HepG2 (cell line): ENCODE measurements at regions not wholly inside any gene's neighbourhood (a gene's known extent, or its start where the extent isn't known, plus 50 kb on each side); places are given as distances from the start of the nearest gene placed in this dataset.

Experiments
- FOXJ3 ChIP-seq: sonication (generic); formaldehyde crosslinking; IDR thresholded peaks from 2 replicates; pipeline ENCODE4 v1.4.0; 2020; ENCODE audit warnings: missing genetic modification reagents, mild to moderate bottlenecking, borderline replicate concordance
- HNRNPLL ChIP-seq: fragments of 200-400 bp; formaldehyde crosslinking; IDR thresholded peaks from 2 replicates; pipeline ENCODE4 v1.6.1; 2017; ENCODE audit warnings: mild to moderate bottlenecking, low read depth, low read length; ENCODE audit not compliant: poor library complexity, severe bottlenecking
- NFE2L2 ChIP-seq: fragments of 150-350 bp; IDR thresholded peaks from 2 replicates; pipeline ENCODE4 v1.6.1; 2014; ENCODE audit warnings: low read length
- NPAS2 ChIP-seq: sonication (generic); formaldehyde crosslinking; IDR thresholded peaks from 2 replicates; pipeline ENCODE4 v1.8.0; 2022; ENCODE audit warnings: mild to moderate bottlenecking, missing genetic modification reagents, borderline replicate concordance
- PRMT3 ChIP-seq: sonication (generic); formaldehyde crosslinking; IDR thresholded peaks from 2 replicates; pipeline ENCODE4 v1.8.1; 2022; ENCODE audit warnings: low read depth, mild to moderate bottlenecking, moderate library complexity, missing genetic modification reagents, borderline replicate concordance
- STAT5B ChIP-seq: sonication (generic); formaldehyde crosslinking; IDR thresholded peaks from 2 replicates; pipeline ENCODE4 v1.4.0; 2020; ENCODE audit warnings: missing genetic modification reagents
- USF2 ChIP-seq, 2 experiments: sonication (generic) in 1 of 2; formaldehyde crosslinking in 1 of 2; IDR thresholded peaks; 2 replicates each; pipeline versions ENCODE4 v1.5.1 to v1.6.1; 2011 to 2020; ENCODE audit warnings: borderline replicate concordance in 1 of 2, low read depth in 1 of 2, low read length in 1 of 2, mild to moderate bottlenecking in 1 of 2, missing genetic modification reagents in 1 of 2, moderate library complexity in 1 of 2
- ZNF224 ChIP-seq: sonication (generic); formaldehyde crosslinking; IDR thresholded peaks from 2 replicates; pipeline ENCODE4 v1.5.0; 2020; ENCODE audit warnings: mild to moderate bottlenecking, missing genetic modification reagents
- ZNF274 ChIP-seq: sonication (generic); formaldehyde crosslinking; IDR thresholded peaks from 2 replicates; pipeline ENCODE4 v1.5.1; 2020; ENCODE audit warnings: mild to moderate bottlenecking, missing genetic modification reagents
- TF ChIP-seq, protein P1 (sequence below): sonication (generic); formaldehyde crosslinking; IDR thresholded peaks from 2 replicates; pipeline ENCODE4 v1.4.0; 2020; ENCODE audit warnings: mild to moderate bottlenecking, missing genetic modification reagents

- no peak for TF ChIP-seq USF2 (IDR thresholded peaks at IDR 0.05; ENCODE audit: low read depth, low read length)
- no peak for TF ChIP-seq USF2 (CRISPR knock-in tag; IDR thresholded peaks at IDR 0.05; ENCODE audit: borderline replicate concordance)
- TF ChIP-seq FOXJ3 (CRISPR knock-in tag) = no peak
- TF ChIP-seq, protein P1, sequence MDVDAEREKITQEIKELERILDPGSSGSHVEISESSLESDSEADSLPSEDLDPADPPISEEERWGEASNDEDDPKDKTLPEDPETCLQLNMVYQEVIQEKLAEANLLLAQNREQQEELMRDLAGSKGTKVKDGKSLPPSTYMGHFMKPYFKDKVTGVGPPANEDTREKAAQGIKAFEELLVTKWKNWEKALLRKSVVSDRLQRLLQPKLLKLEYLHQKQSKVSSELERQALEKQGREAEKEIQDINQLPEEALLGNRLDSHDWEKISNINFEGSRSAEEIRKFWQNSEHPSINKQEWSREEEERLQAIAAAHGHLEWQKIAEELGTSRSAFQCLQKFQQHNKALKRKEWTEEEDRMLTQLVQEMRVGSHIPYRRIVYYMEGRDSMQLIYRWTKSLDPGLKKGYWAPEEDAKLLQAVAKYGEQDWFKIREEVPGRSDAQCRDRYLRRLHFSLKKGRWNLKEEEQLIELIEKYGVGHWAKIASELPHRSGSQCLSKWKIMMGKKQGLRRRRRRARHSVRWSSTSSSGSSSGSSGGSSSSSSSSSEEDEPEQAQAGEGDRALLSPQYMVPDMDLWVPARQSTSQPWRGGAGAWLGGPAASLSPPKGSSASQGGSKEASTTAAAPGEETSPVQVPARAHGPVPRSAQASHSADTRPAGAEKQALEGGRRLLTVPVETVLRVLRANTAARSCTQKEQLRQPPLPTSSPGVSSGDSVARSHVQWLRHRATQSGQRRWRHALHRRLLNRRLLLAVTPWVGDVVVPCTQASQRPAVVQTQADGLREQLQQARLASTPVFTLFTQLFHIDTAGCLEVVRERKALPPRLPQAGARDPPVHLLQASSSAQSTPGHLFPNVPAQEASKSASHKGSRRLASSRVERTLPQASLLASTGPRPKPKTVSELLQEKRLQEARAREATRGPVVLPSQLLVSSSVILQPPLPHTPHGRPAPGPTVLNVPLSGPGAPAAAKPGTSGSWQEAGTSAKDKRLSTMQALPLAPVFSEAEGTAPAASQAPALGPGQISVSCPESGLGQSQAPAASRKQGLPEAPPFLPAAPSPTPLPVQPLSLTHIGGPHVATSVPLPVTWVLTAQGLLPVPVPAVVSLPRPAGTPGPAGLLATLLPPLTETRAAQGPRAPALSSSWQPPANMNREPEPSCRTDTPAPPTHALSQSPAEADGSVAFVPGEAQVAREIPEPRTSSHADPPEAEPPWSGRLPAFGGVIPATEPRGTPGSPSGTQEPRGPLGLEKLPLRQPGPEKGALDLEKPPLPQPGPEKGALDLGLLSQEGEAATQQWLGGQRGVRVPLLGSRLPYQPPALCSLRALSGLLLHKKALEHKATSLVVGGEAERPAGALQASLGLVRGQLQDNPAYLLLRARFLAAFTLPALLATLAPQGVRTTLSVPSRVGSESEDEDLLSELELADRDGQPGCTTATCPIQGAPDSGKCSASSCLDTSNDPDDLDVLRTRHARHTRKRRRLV (CRISPR knock-in tag) = no peak
- TF ChIP-seq NPAS2 (CRISPR knock-in tag) = no peak
- no peak for TF ChIP-seq PRMT3 (CRISPR knock-in tag)
- TF ChIP-seq NFE2L2 = no peak
- no peak for TF ChIP-seq ZNF224 (CRISPR knock-in tag)
- no peak for TF ChIP-seq STAT5B
- no peak for TF ChIP-seq HNRNPLL
- no peak for TF ChIP-seq ZNF274
Observed at GRCh38 chrX:147853701-147854100, 58.0 kb upstream of the FMR1 start.
